Body of pancreas (tissue), 4 donors: ENCODE measurements at regions not wholly inside any gene's neighbourhood (a gene's known extent, or its start where the extent isn't known, plus 50 kb on each side); places are given as distances from the start of the nearest gene placed in this dataset.

Experiments used
- POLR2A ChIP-seq, 3 donors: fragments of 450-650 bp; IDR thresholded peaks; one replicate each; pipeline ENCODE4 v1.6.1; 2016; ENCODE audit warnings: antibody characterized with exemption in 3 of 3, mild to moderate bottlenecking in 2 of 3
- TF ChIP-seq, protein P1 (sequence below), 7 experiments: fragments of 450-650 bp in 4 of 7; fragments of 200-600 bp in 3 of 7; sonication (generic) in 3 of 7; IDR thresholded peaks; one replicate each; pipeline ENCODE4 v1.5.1; 2016 to 2019; ENCODE audit warnings: antibody characterized with exemption in 7 of 7

DNA sequence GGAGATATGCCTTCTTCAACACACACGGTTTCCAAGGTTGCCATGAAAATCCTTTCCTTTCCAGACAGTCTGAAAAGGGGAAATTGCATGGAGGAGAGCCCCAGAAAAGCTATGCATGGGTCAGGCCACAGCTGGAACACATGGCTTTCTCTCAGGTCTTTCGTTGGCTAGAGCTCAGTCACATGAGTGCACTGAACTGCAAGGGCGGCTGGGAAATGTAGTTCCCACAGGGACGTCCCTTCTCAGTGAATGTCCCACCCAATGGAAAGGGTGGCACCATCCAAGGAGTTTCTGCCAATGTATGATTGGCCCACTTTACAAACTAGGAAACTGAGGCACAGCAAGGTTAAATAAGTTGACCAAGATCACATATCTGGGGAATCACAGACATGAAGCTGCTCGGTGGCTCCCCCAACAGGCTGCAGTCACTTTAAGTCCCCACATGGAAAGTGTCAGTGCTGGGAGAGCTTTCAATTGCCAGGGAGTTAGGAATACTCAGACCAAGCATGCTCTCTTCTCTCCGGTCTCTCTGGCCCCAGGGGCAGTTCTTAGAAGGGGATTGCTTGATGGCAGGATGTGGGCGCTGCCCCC is 571.3 kb downstream of the GLRX3 start:
- TF ChIP-seq, protein P1, sequence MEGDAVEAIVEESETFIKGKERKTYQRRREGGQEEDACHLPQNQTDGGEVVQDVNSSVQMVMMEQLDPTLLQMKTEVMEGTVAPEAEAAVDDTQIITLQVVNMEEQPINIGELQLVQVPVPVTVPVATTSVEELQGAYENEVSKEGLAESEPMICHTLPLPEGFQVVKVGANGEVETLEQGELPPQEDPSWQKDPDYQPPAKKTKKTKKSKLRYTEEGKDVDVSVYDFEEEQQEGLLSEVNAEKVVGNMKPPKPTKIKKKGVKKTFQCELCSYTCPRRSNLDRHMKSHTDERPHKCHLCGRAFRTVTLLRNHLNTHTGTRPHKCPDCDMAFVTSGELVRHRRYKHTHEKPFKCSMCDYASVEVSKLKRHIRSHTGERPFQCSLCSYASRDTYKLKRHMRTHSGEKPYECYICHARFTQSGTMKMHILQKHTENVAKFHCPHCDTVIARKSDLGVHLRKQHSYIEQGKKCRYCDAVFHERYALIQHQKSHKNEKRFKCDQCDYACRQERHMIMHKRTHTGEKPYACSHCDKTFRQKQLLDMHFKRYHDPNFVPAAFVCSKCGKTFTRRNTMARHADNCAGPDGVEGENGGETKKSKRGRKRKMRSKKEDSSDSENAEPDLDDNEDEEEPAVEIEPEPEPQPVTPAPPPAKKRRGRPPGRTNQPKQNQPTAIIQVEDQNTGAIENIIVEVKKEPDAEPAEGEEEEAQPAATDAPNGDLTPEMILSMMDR (IDR thresholded peaks at IDR 0.05): no peak
- TF ChIP-seq POLR2A (IDR thresholded peaks at IDR 0.05): no peak
